Stimulated activated CD8-positive, alpha-beta memory T cell treated with anti-CD3 and anti-CD28 coated beads, Interleukin-7, amount 100 ng/mL, for 24 hours (primary cell): ENCODE measurements at regions not wholly inside any gene's neighbourhood (a gene's known extent, or its start where the extent isn't known, plus 50 kb on each side); places are given as distances from the start of the nearest gene placed in this dataset.
"Not testable (repeated sequence)": the region's sequence is repeated elsewhere in the genome, so short reads cannot be mapped to it uniquely, and the experiment has no call there.

Experiments
- DNase-seq: peaks from one replicate; pipeline ENCODE4 v3.0.0-alpha.2; 2020; ENCODE audit warnings: low read depth

DNA sequence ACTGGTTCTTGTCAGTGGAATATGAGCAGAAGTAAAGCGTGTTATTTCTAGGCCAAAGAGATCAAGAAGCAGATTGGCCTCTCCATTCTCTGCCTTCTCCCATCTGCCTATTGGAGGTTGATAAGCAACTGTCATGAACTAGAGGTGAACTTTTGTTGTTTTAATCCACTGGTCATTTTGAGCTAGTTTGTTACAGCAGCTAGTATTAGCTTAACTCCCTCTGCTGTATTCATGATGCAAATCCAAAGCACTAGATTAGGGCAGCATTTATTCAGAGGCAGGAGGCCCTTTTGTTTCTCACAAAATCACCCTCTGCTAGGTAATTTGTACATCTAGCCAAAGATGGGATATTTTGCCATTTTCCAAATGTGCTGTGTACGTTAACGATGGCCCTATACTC lies 97.3 kb upstream of the DPT start:
- DNase-seq, result no peak

DNA sequence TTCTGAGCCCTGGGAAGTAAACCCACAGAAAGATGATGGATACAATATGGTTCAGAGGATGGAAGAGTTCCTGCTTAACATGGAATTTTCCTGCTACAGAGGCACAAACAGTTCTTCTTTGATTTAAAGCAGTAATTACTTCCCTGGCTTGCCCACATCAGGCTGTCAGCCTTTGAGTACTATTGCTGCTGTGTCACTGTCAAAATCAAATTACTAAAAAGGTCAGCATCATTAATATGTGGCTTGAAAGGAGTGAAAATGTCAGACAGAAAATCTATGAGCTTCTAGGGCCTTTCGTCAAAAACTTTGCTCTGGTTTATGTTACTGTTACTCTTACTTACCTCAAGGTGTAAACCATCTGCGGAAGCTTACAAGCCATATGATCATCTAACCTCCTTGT lies 98.6 kb upstream of the DPT start:
- DNase-seq, result no peak

DNA sequence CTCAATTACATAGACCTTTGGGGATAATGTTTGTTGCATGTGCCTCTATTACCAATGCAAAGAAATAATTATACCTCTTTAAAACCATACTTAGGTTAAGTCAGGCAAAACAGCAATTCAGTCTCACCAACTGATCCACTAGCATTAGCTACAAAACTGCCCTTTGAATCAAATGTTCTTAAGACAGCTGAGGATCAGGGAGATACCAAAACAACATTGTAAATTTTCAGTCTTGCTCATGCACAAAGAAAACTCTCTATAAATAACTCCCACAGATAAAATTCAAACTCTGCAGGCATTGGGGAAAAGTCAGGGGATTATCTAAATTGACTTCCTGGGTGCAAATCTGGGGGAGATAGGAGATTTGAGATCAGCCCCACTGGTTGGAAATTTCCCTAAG lies 100.9 kb upstream of the DPT start:
- no peak for DNase-seq

DNA sequence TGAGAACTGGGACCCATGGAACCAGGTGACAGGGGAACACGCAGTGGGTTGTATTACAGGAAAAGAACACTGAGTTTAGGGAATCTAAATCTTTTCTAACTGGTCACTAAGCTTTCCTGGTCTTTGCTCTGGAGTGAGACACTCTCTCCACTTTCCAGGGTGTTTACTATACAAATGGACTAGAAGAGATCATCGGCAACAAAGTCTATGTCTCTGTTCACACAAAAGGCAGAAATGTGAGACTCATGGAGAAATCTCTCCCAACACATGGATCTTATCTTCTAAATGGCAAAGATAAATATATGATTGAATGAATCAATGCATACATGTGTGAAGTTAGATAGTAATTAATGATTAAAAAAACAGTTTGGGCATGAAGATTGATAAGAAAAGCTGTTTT lies 101.6 kb upstream of the DPT start:
- DNase-seq, result no peak

DNA sequence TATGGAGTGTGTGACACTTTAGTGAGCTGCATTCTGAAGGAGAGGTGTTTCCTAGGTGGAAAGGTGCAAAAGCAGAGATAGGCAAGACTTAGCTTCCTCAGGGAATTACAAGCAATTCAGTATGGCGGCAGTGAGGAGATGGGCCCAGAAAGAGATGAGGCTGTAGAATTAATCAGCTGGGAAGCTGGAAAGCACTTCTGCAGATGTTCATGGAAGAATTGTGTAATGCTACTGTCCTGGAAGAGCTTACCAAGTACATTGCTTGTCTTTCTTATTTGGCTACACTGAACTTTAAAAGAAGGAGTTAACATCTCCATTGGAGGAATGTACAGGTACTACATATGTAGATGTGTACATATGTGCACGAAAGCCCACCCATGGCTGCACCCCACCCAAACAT lies 103.7 kb upstream of the DPT start:
- no peak for DNase-seq

DNA sequence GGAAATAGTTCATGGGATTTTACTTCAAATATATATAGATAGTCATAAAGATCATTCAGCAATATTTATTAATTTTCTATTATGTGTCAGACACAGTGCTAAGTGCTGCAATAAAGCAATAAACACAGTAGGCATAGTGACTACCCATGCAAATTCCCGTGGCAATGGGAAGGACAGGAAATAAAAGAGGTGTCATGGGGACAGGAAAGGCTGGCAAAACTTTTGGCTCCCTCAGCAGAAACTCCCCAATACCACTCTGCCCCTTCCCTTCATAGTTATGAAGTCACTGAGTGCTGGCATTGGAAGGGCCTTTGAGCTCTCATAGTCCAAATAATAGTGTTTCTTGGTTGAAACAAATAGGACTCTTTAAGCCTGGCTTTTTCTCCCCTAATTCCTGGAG lies 104.4 kb upstream of the DPT start:
- no peak for DNase-seq

DNA sequence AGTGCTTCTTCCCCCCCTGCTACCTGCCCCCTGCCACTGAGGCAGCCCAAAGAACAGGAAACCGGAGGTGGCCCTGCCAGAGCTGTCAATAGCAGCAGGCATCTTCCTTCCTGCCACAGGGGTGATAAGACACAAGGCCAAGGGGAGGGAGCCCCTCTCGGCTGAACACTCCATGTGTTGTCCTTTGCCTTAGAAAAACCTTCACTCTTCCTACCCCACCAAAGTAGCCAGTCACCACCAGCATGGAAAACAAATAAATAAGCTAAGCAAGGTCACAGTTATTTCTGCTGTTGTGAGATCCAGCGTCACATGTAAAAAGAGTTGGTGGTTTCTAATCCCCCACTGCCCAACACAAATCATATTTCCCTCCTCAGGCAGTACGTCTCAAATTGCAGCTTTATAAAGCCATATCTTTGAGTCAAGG lies 104.8 kb upstream of the DPT start:
- no peak for DNase-seq

DNA sequence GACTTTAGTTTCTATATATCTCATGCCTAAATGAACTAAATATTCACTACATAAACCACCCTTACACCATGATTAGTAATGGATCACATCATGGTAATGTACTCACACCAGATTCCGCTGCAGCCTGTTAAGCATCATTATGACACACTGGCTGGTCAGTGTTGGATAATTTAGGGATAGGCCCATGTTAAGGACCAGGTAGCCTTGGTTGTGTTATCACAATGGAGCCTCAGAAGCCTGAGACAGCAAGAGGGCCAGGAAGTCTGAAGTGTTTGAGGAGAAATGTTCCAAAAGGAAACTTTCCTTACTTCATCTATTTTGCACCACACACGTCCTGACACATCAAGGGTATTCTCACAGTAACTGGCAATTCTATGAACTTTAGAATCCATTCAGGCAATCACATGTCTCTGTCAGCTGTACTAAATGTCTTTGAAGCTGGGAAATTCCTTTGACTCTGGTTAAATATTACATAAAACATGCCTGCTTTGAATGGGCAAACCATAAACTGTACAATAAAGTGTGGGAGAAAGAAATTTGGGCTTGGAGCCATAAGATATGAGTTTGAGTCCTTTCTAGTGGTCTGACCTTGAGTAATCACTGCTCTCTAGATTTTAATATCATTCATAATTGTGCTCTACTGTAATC lies 105.3 kb upstream of the DPT start:
- DNase-seq, result no peak

DNA sequence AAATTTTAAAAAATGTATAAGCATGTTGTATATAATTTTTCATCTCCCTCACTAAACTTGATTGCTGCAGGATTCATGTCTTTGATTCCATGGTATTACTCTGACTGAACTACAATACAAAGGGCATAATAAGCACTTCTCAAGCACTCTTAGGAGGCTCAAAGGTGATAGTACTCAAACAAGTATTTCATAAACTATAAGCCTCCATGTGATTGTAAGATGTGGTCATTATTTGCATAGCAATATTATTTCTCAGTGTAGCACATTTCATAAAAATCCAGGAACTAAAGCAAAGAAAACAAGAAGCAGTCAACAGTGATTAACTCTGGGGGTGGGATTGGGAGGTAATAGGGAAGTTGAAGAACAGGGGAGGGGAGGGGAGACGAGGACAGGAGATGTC lies 106.2 kb upstream of the DPT start:
- DNase-seq, result no peak

DNA sequence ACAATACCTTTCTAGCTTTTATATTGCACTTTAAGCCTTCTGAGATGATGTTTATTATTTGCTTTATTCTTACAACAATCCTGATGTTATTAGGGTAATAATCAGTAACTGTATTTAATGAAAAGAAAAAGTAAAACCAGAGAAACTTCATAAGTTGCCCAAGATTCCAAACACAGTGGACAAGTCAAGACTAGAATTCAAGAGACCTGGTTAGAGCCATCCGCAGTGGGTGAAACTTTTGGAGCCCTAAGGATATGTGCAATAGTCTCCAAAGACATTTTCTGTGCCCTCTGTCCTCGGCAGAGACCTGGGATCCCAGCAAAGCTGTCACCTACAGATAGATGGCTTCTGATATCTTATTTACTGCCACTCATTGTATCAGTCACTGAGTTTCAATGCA lies 106.8 kb upstream of the DPT start:
- no peak for DNase-seq

DNA sequence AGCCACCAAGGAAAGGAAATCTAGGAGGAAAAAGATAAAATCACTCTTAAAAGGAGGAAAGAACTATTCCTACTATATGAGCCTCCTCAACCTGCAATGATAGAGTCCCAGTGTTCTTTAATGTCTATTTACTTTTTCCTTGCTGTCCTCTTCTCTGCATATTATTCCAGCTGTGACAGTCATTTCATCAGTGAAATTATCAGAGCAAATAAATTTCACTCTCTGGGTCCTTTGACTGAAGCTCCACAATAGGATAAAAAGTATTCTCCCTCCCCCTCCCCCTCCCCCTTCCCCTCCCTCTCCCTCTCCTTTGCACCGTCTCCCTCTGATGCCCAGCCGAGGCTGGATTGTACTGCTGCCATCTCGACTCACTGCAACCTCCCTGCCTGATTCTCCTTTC lies 107.5 kb upstream of the DPT start:
- DNase-seq, result no peak

DNA sequence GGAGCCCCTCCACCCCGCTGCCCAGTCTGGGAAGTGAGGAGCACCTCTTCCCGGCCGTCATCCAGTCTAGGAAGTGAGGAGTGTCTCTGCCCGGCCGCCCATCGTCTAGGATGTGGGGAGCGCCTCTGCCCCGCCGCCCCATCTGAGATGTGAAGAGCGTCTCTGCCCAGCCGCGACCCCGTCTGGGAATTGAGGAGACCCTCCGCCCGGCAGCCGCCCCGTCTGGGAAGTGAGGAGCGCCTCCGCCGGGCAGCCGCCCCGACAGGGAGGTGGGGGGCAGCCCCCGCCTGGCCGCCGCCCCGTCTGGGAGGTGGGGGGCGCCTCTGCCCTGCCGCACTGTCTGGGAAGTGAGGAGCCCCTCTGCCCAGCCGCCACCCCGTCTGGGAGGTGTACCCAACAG lies 108.2 kb upstream of the DPT start:
- DNase-seq, result not testable (repeated sequence)

DNA sequence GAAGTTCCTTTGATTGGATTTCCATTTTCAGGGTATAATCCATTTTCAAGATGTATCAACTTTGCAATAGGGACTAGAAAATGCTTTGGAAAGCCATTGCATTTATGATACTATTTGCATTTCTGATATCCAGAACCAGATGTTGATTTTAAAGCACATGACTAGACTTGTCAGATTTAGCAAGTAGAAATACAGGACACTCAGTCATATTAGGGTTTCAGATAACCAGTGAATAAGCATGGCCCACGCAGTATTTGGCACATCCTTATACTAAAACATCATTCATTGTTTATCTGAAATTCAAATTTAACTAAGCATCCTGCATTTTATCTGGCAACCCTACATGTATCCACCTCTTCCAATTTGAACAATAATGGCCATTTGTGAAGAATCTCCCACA lies 113.3 kb upstream of the DPT start:
- DNase-seq, result no peak

DNA sequence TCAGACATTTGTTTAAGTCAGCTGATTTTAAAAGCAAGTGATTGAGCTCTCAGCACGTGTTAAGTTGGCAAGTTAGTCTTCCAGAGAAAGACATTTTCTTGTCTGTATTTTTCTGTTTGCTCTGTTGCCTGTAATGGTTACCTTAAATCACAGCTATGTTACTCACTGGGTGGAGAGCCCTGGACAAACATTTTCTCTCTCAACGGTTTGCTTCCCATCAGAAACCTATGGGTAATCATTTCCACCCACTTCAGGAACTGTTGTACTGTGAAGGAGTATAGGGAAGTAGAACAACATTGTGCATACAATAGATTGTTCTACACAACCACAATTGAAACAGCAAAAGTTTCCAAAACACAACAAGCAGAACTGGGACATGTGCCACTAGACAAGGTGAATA lies 113.9 kb upstream of the DPT start:
- DNase-seq, result no peak

DNA sequence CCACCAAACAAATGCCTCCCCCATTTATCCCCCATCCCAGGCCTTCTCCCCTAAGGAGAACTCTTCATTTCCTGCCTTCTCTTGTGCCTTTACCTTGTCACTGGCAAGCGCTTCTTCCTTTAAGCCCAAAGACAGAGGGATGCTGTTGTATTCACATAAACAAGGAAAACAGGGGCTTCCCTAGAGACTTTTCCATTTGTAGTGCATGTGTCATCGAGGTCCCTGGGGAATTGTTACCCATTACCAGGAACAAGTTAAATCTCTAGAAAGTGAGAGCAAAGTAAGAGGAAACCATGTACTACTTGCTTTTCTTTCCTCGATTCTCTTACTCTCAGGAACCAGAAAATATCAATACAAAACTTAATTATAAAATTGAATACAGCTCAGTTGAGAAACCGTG lies 114.4 kb upstream of the DPT start:
- no peak for DNase-seq

DNA sequence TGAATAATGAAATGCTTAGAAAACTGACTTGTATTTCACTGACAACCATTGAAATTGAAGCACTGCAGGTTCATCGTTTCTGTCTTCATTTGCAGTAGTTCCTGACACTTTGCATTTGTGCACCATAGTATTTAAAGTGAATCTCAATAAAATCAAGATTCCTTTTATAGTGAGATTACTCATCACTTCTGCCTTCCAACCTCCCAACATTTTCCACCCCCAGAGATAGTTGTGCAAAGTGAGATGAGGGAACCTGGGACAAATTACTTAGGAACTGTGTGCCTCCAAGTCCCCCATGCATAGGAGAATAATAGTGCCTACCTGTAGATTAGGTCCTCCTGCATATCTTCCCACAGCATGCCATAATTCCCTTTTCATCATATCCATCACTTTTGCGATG lies 114.9 kb upstream of the DPT start:
- DNase-seq, result no peak

DNA sequence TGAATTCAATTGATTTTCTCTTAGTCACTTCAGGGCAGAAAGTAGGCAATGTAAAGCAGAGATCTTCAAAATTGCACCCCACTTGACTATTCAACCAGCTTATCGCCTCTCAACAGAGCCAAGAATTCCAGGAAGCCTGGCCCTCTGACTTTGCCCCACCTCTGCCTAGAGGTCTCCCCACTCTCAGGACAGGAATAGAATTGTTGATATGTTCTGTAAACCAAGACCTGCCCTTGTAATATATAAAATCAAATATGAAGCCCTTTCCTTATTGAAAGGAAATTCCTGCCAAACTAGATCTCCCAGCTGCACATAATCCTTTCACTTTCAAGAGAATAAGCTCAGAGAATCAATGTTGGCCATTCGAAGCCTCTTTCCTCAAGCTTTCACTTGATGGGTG lies 116.1 kb upstream of the DPT start:
- DNase-seq, result no peak

DNA sequence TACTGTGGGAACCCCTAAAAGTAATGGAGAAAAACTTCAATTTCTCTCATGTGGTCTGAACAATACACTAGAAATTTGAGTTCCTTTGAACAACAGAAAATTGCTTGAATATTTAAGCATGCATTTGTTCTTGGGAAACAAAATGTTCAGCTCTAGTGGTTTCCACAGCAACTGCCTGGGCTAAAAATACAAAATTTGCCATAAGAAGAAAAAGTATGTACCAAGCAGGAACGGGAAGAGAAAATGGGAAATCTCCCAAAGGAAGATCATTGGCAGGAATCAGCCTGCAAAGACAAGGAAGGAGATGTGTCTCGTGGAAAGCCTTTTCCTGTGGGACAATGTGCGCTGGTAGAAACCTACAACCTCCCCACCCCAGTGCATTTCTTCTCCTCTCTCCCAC lies 119.0 kb upstream of the DPT start:
- no peak for DNase-seq

DNA sequence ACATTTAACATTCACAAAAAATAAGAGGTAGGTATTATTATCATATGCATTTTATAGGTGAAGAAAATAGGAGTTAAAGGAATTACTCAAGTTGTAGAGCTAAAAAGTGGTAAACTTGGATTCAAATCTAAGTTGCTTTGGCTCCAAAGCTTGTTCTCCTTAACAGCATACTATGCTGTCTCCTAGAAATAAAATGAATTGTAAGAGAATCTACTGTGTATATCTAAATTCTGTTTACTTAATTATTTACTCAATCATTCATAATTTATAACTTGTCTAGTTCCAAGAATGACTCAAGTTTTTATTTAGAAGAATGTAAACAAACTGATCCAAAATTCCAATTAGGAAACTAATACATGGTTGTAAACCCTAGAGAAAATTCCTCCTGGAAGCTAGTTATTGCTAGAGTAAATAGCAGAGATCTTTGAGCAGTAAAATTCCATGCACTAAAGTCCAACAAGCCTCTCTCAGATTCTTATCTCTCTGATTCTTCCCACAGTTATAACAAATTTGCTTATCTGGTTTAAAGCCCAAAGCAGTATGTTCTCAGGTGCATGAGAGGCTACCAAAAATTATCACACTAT lies 132.5 kb upstream of the DPT start:
- DNase-seq, result no peak

DNA sequence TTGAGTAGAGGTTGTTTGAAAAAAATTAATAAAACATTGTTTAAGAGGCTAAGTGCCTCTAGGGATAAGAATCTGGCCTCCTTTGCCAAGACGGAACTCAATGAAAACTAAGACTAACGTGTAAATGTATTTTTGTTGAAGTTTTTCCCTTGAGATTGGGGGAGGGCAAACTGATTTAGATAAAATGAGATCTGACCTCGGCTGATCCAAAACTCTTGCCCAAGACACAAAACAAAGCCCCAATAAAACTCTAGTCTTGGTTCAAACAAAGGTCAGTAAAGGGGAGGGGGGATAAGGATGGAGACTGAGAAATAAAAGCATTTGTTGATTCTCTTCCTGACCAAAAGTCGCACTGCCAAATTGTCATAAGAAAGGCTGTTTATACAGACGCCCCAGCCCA lies 134.8 kb upstream of the DPT start:
- no peak for DNase-seq

DNA sequence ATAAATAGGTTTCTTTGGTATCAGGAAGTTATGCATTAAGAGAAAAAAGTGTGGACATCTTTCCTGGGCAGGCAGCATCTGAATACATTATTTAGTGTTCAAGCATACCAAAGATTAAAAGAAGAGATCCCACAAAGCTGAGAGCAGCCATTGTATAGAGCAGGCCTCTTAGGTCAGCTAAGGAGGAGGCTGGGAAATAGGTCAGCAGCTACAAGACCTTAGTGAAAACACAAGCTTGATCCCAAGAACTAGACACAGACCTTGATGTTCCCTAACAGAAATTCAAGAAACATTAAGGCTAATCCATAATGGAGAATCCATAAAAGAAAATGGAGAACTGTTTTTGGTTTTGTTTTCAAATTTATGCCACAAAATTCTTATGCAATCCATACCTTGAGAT lies 135.3 kb upstream of the DPT start:
- no peak for DNase-seq

DNA sequence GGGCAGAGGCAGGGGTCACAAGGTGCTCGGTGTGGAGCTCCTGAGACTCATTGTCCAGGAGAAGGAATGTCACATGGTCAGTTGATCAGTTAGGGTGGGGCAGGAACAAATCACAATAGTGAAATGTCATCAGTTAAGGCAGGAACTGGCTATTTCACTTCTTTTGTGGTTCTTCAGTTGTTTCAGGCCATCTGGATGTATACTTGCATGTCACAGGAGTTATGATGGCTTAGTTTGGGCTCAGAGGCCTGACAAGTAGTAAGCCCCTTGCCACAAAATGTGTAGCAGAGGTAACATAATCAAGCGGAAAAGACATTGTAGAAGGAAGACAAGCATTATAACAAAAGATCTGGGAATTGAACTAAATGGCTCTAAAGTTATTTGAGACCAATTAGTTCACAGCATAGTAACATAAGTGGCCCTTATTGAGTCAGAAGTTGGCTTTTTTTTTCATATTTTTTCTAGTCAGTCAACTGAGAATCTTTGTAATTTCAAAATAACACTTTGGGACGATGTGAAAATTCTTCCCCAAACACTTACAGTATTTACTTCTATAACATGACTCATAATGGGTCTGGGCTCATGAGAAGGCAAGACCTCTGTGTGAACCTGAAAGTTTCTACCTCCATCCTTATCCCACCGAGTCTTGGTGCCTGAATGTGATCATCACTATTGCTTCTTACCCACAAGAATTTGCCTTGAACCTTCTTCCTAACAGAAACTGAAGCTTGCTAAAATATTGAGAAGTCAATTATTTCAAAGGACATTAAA lies 137.0 kb upstream of the DPT start:
- DNase-seq, result no peak

DNA sequence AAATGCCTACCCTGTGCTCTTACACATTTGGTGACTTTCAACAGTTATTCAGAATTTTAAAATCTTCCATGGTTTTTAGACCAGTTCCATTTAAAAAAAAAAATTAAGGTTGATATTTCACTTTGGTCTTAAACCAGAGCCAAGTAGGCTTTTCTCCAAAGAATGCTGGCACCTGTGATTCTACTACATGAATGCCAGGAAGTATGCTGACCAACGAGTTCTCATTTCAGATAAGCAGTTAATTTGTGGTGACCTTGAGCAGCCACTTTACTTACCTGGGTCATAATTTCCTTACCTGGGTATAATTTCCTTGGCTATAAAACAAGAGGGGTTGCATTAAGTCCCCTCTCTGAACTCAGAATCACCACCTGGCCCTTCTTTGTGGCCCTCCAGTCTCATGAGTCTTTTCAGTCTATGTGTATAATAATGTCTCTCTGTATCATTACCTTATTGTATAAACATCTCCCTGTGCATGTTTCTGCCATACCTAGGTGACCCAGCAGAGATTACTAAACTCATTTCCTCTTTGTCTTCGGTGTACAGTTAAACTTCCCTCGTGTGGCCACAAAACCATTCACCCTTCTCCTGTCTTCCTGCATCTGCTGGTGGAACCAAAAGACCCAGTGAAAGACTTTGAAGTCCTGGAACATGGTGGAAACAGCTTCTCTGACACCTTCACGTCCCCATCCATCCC lies 139.1 kb upstream of the DPT start:
- DNase-seq, result no peak
